B cell (primary cell): ENCODE measurements at regions not wholly inside any gene's neighbourhood (a gene's known extent, or its start where the extent isn't known, plus 50 kb on each side); places are given as distances from the start of the nearest gene placed in this dataset.

Experiments
- ATAC-seq: fragments of 200-7000 bp; cut with Tn5 transposase; one replicate; pipeline ENCODE4 v1.10.0; 2021; ENCODE audit warnings: low read depth, mild to moderate bottlenecking, moderate number of reproducible peaks, moderate library complexity
- CTCF ChIA-PET: fragments of 350-600 bp; sonication (Branson Sonifier 250); formaldehyde crosslinking; loops from one replicate; lab custom pipeline; 2021; ENCODE audit warnings: antibody characterized with exemption, inconsistent platforms; lab: Charles Lee
- POLR2A ChIA-PET: fragments of 350-600 bp; sonication (Branson Sonifier 250); formaldehyde crosslinking; loops from one replicate; lab custom pipeline; 2021; ENCODE audit warnings: antibody characterized with exemption; lab: Charles Lee
- DNase-seq: peaks from one replicate; pipeline ENCODE4 v3.0.0; 2013
- H2AFZ ChIP-seq: 2 replicates; pipeline ENCODE4 v1.6.1; 2012; ENCODE audit warnings: mild to moderate bottlenecking, low read depth, low read length; ENCODE audit not compliant: insufficient read depth, poor library complexity, severe bottlenecking
- H3K27ac ChIP-seq, 2 donors: 1 replicate in 1 of 2; 2 replicates in 1 of 2; pipeline ENCODE4 v1.5.1; 2012 to 2013; ENCODE audit warnings: low read length in 2 of 2, mild to moderate bottlenecking in 2 of 2, moderate library complexity in 1 of 2
- H3K27me3 ChIP-seq, 4 experiments: fragments of 200-600 bp in 1 of 4; sonication (generic) in 1 of 4; replicated peaks in 1 of 4; 1 replicate in 2 of 4; 2 replicates in 2 of 4; pipeline versions ENCODE4 v1.6.1 to v1.7.0; 2013 to 2016; ENCODE audit warnings: low read length in 3 of 4, mild to moderate bottlenecking in 2 of 4, mixed read lengths in 1 of 4, moderate library complexity in 1 of 4; ENCODE audit not compliant: insufficient read depth in 4 of 4, control insufficient read depth in 3 of 4; ENCODE audit errors: control extremely low read depth in 1 of 4
- H3K36me3 ChIP-seq, 2 experiments: replicated peaks in 1 of 2; 1 replicate in 1 of 2; 2 replicates in 1 of 2; pipeline versions ENCODE4 v1.6.1 to v1.7.1; 2013; ENCODE audit warnings: low read length in 1 of 2; ENCODE audit not compliant: insufficient read depth in 2 of 2, control insufficient read depth in 1 of 2; ENCODE audit errors: control extremely low read depth in 1 of 2, extremely low read depth in 1 of 2
- H3K4me1 ChIP-seq, 2 donors: fragments of 200-600 bp in 1 of 2; sonication (generic) in 1 of 2; 1 replicate in 1 of 2; 2 replicates in 1 of 2; pipeline versions ENCODE4 v1.5.1 to v1.6.1; 2013 to 2017; ENCODE audit warnings: low read length in 2 of 2; ENCODE audit not compliant: control insufficient read depth in 2 of 2, insufficient read depth in 2 of 2
- H3K4me2 ChIP-seq: replicated peaks from 2 replicates; pipeline ENCODE3; 2012; ENCODE audit warnings: mild to moderate bottlenecking, low read depth, low read length; ENCODE audit not compliant: poor library complexity, severe bottlenecking
- H3K4me3 ChIP-seq, 5 experiments: fragments of 200-600 bp in 1 of 5; sonication (generic) in 1 of 5; 1 replicate in 3 of 5; 2 replicates in 2 of 5; pipeline versions ENCODE4 v1.5.1 to v1.7.0; 2011 to 2016; ENCODE audit warnings: low read length in 4 of 5, mild to moderate bottlenecking in 4 of 5, low read depth in 2 of 5, control low read depth in 1 of 5, moderate library complexity in 1 of 5; ENCODE audit not compliant: insufficient read depth in 1 of 5; ENCODE audit errors: control extremely low read depth in 1 of 5, extremely low read depth in 1 of 5
- H3K79me2 ChIP-seq: fragments of 200-600 bp; sonication (generic); one replicate; pipeline ENCODE4 v1.6.0; 2016; ENCODE audit warnings: low read length; ENCODE audit not compliant: control insufficient read depth, insufficient read depth
- H3K9ac ChIP-seq: fragments of 200-600 bp; sonication (generic); 2 replicates; pipeline ENCODE4 v1.6.1; 2017; ENCODE audit warnings: mild to moderate bottlenecking, low read length, moderate library complexity
- H3K9me3 ChIP-seq, 3 donors: one replicate each; pipeline versions ENCODE4 v1.6.1 to v1.7.1; 2013; ENCODE audit warnings: low read length in 2 of 3; ENCODE audit not compliant: control insufficient read depth in 2 of 3, insufficient read depth in 1 of 3; ENCODE audit errors: control extremely low read depth in 1 of 3
- H4K20me1 ChIP-seq: 2 replicates; pipeline ENCODE4 v1.6.0; 2012; ENCODE audit warnings: mild to moderate bottlenecking, low read length; ENCODE audit not compliant: insufficient read depth, control insufficient read depth, poor library complexity, severe bottlenecking
- H3K27ac Mint-ChIP-seq: one replicate; pipeline ENCODE4 v1.8.0; 2021; ENCODE audit warnings: mixed read lengths
- H3K27me3 Mint-ChIP-seq: one replicate; pipeline ENCODE4 v1.8.0; 2021; ENCODE audit warnings: mixed read lengths
- H3K4me1 Mint-ChIP-seq: one replicate; pipeline ENCODE4 v1.8.0; 2021; ENCODE audit warnings: mixed read lengths
- H3K4me3 Mint-ChIP-seq: one replicate; pipeline ENCODE4 v1.8.0; 2021; ENCODE audit warnings: mixed read lengths
- H3K9me3 Mint-ChIP-seq: one replicate; pipeline ENCODE4 v1.8.0; 2022; ENCODE audit warnings: mixed read lengths; ENCODE audit not compliant: insufficient read depth
- CTCF ChIP-seq: fragments of 200-600 bp; IDR thresholded peaks from one replicate; pipeline ENCODE4 v1.8.0; 2022; ENCODE audit warnings: antibody characterized with exemption, mild to moderate bottlenecking
- EZH2 ChIP-seq: IDR thresholded peaks from 2 replicates; pipeline ENCODE4 v1.6.1; 2012; ENCODE audit warnings: borderline replicate concordance, low read depth, mild to moderate bottlenecking, moderate library complexity, low read length; ENCODE audit not compliant: insufficient read depth, poor library complexity, severe bottlenecking
- WGBS: methylation state at CpG from one replicate; pipeline ENCODE4 v1.1.5; 2013; ENCODE audit warnings: missing lambda C conversion rate; ENCODE audit not compliant: insufficient coverage; 5-methylcytosine and 5-hydroxymethylcytosine counted together
- intact Hi-C: fragments of 100-400 bp; cut with micrococcal nuclease; formaldehyde crosslinking; loops from one replicate; pipeline ENCODE4 v1.10.0; 2022

GRCh38 chr4:34258176-34258575, 1986.1 kb downstream of the ARAP2 start:
- intact Hi-C loops = no loop called here
- H3K27me3 Mint-ChIP-seq = no peaks in the 10 kb centered on the region
- H3K4me1 Mint-ChIP-seq = no peaks in the 10 kb centered on the region
- Histone ChIP-seq H3K4me3 (no peak overlapping the region), H3K9me3 (peaks cover 0 to 4% (median 0%) of the 10 kb centered on the region in 3 donors), H3K27ac (no peak overlapping the region), H3K9ac (no peak overlapping the region), H2AFZ (no peak overlapping the region), H3K36me3 (no peaks in the 10 kb centered on the region), H4K20me1 (no peaks in the 10 kb centered on the region), H3K4me2 (no peak overlapping the region), H3K27me3 (no peaks in the 10 kb centered on the region), H3K79me2 (no peaks in the 10 kb centered on the region), H3K4me1 (no peaks in the 10 kb centered on the region)
- H3K27ac Mint-ChIP-seq = no peak overlapping the region
- DNase-seq (no peak), ATAC-seq (no peak)
- ChIA-PET CTCF (no interaction called here), POLR2A (no interaction called here)
- no peak overlapping the region for H3K4me3 Mint-ChIP-seq
- peaks cover 4% of the 10 kb centered on the region for H3K9me3 Mint-ChIP-seq
- no CpG with 5 or more reads among the region's 2 CpGs for WGBS
- TF ChIP-seq EZH2 = no peak

GRCh38 chr4:34261799-34262314, 1982.5 kb downstream of the ARAP2 start:
- H3K27ac Mint-ChIP-seq = no peak overlapping the region
- H3K9me3 ChIP-seq = peaks cover 0 to 7% (median 0%) of the 10 kb centered on the region in 3 donors
- no peaks in the 10 kb centered on the region for H3K4me1 Mint-ChIP-seq
- no peaks in the 10 kb centered on the region for H4K20me1 ChIP-seq
- H3K79me2 ChIP-seq = no peaks in the 10 kb centered on the region
- ChIA-PET CTCF (no interaction called here), POLR2A (no interaction called here)
- H3K9me3 Mint-ChIP-seq = no peaks in the 10 kb centered on the region
- no peaks in the 10 kb centered on the region for H3K27me3 ChIP-seq
- no peak overlapping the region for H3K9ac ChIP-seq
- no peak overlapping the region for H3K27ac ChIP-seq
- H3K36me3 ChIP-seq = no peaks in the 10 kb centered on the region
- H3K4me2 ChIP-seq = no peak overlapping the region
- intact Hi-C loops = no loop called here
- H3K4me3 ChIP-seq = no peak overlapping the region
- no peak overlapping the region for H3K4me3 Mint-ChIP-seq
- H3K27me3 Mint-ChIP-seq = no peaks in the 10 kb centered on the region
- no peak for ATAC-seq
- TF ChIP-seq EZH2 = no peak
- no peak for TF ChIP-seq CTCF
- WGBS = 53% methylated on average over 2 of the region's 2 CpGs
- H2AFZ ChIP-seq = no peak overlapping the region
- no peak for DNase-seq
- no peaks in the 10 kb centered on the region for H3K4me1 ChIP-seq
